ENCODE measurements at regions not wholly inside any gene's neighbourhood (a gene's known extent, or its start where the extent isn't known, plus 50 kb on each side); places are given as distances from the start of the nearest gene placed in this dataset.

- TF ChIP-seq TSHZ2 (CRISPR knock-in tag; IDR thresholded peaks at IDR 0.05), result no peak
- TF ChIP-seq PATZ1 (CRISPR knock-in tag; IDR thresholded peaks at IDR 0.05; ENCODE audit: borderline replicate concordance), result no peak
- TF ChIP-seq ZFP30 (CRISPR knock-in tag; IDR thresholded peaks at IDR 0.05), result no peak
- TF ChIP-seq PPARA (CRISPR knock-in tag; IDR thresholded peaks at IDR 0.05; ENCODE audit: borderline replicate concordance), result no peak
- no peak for TF ChIP-seq ZNF8 (CRISPR knock-in tag; IDR thresholded peaks at IDR 0.05)
- TF ChIP-seq RARB (CRISPR knock-in tag; IDR thresholded peaks at IDR 0.05), result no peak
- TF ChIP-seq ZNF565 (CRISPR knock-in tag; conservative IDR thresholded peaks at IDR 0.05; ENCODE audit: low read depth), result no peak
- no peak for TF ChIP-seq ZC3H10 (CRISPR knock-in tag; IDR thresholded peaks at IDR 0.05)
- TF ChIP-seq TCF4 (CRISPR knock-in tag; IDR thresholded peaks at IDR 0.05; ENCODE audit: borderline replicate concordance), result no peak
- TF ChIP-seq SNAI2 (CRISPR knock-in tag; IDR thresholded peaks at IDR 0.05), result no peak
- no peak for TF ChIP-seq ISL1 (CRISPR knock-in tag; IDR thresholded peaks at IDR 0.05)
Observed at GRCh38 chr12:111171345-111171744, 197.6 kb downstream of the PHETA1 start.
